Iris pigment epithelial cell (primary cell): ENCODE measurements at regions not wholly inside any gene's neighbourhood (a gene's known extent, or its start where the extent isn't known, plus 50 kb on each side); places are given as distances from the start of the nearest gene placed in this dataset.
"Not testable (repeated sequence)": the region's sequence is repeated elsewhere in the genome, so short reads cannot be mapped to it uniquely, and the experiment has no call there.

ENCODE experiments used
- DNase-seq: peaks from one replicate; pipeline ENCODE4 v3.0.0-alpha.2; 2011; ENCODE audit warnings: low read depth

GRCh38 chr14:80298491-80299017 is 87.2 kb upstream of the DIO2 start:
- DNase-seq: no peak

GRCh38 chr14:80291101-80291500 is 79.8 kb upstream of the DIO2 start:
- peak; percentile 50 for DNase-seq

- not testable (repeated sequence) for DNase-seq
Observed at GRCh38 chr14:80286744-80287143, 75.4 kb upstream of the DIO2 start.

DNA sequence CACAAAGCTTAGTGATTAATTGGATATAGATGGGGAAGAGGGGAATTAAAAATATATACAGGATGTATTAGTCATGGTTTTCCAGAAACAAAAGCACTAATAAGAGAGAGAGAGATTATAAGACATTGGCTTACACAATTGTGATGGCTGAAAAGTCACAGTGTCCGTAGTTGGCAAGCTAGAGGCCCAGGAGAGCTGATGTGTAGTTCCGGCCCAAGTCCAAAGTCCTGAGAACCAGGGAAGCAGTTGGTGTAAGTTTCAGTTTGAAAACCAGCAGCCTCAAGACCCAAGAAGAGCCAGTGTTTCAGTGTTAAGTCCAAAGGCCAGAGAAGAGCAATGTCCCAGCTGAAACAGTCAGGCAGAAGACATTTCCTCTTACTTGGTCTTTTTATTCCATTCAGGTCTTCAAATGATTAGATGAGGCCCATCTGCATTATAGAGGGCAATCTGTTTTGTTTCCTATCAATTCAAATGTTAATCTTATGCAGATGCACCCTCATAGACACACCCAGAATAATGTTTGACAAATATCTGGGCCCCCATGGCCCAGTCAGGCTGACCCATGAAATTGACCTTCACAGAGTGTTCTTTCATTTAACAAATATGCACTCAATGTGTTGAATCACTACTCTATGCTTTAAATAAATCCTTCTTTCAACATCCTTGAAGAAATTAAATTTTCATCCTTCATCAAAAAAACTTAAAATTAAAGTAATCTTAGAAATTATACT is 67.2 kb upstream of the DIO2 start:
- peak; percentile 50 for DNase-seq

DNA sequence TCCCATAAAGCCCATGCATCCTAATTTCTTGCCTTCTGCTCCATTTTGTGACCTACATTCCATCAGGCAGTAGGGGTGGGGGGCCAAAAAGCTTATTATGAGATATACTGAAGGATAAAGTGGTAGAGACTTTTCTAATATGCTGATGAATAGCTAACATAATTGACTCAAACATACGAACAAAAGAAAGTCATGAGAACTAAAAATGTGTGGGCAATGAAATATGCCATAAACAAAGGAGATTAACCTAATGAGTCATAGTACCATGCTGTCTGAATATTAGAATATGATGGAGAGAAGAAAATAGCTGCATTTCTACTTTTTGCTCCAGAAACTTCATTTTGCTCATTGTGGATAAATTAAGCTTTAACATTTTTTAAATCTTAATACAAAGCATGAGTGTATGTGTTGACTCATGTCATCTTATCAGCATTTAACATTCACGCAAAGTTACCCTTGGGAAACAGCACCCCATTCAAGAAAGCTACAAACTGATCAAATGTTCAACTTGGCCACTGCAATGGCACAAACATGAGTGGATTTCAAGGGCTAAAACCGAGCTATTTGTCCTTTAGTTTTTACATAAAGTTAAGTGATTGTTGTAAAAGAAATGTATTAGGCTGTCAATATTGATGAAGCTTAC is 64.0 kb upstream of the DIO2 start:
- DNase-seq: peak; percentile 59

GRCh38 chr14:80274310-80274709 is 63.0 kb upstream of the DIO2 start:
- DNase-seq: not testable (repeated sequence)

GRCh38 chr14:80271389-80271788 is 60.1 kb upstream of the DIO2 start:
- DNase-seq: peak; percentile 33

GRCh38 chr14:80269353-80269925 is 58.1 kb upstream of the DIO2 start:
- peak; percentile 82 for DNase-seq

DNA sequence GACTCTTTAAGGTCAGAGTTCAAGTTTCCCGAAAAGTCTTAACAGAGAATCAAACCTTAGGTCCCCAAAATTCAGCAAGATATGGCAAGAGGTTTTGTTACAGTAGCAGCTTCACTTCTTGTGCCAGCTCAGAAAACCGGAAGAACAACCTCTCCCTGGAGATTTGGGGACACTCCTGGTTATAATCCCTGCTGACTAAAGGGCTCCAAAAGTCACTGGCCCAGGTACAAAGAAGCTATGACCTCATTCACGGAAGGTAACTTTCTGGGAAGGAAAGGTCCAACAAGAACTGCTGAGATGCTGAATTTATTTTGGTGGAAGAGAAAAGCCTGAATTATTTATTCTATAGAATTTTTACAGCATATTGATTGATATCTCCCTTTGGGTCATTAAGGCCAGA is 55.6 kb upstream of the DIO2 start:
- DNase-seq: no peak

DNA sequence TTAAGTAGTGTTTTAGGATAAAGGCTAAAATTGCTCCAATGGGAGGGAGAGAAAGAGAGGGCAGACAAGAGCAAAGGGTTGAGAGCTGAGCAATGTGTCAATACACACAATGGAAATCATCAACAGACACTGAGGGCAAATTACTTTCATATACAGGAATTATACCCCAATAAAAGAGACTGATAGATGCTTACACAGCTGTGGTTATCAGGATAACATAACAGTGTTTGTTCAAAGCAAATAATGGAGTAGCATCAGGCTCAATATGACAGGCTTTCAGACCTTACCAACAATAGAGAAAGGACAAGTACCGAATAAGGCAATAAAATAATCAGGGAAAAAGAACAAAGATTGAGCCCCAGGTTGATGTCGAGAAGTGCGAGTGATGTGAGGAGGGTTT is 53.4 kb upstream of the DIO2 start:
- no peak for DNase-seq
